NCI-H2196 (cell line): ENCODE measurements at regions not wholly inside any gene's neighbourhood (a gene's known extent, or its start where the extent isn't known, plus 50 kb on each side); places are given as distances from the start of the nearest gene placed in this dataset.

ENCODE experiments used
- DNase-seq: peaks from one replicate; lab custom pipeline; 2025; ENCODE audit not compliant: unreplicated experiment; lab: John Stamatoyannopoulos, UW

- DNase-seq: no peak
Measured at GRCh38 chr11:86120807-86121206, 51.9 kb upstream of the PICALM start.

GRCh38 chr11:86119906-86120305 lies 51.0 kb upstream of the PICALM start:
- DNase-seq: no peak

- DNase-seq: peak; percentile 6
Measured at GRCh38 chr11:86119077-86119476, 50.2 kb upstream of the PICALM start.
